ENCODE measurements at regions not wholly inside any gene's neighbourhood (a gene's known extent, or its start where the extent isn't known, plus 50 kb on each side); places are given as distances from the start of the nearest gene placed in this dataset.

GRCh38 chr3:194984066-194984465 is 286.9 kb downstream of the XXYLT1 start:
- H3K4me1 ChIP-seq = peaks cover 11% of the 10 kb centered on the region
- H3F3A ChIP-seq (ENCODE audit: low read depth) = no peaks in the 10 kb centered on the region
- no peaks in the 10 kb centered on the region for H3K36me3 ChIP-seq
- Mint-ChIP-seq H3K27me3 (ENCODE audit: insufficient read depth, low read depth) (peaks cover 10% of the 10 kb centered on the region), H3K36me3 (no peaks in the 10 kb centered on the region), H3K9me3 (peaks cover 11% of the 10 kb centered on the region), H3K27ac (no peak overlapping the region), H3K4me3 (no peak overlapping the region), H3K4me1 (peaks cover 14% of the 10 kb centered on the region)
- H3K27me3 ChIP-seq = peaks cover 16% of the 10 kb centered on the region
- no peak for DNase-seq (ENCODE audit: low spot score)
- TF ChIP-seq CTCF (IDR thresholded peaks at IDR 0.05) (no peak), EZH2 (IDR thresholded peaks at IDR 0.05) (no peak), EZH2phosphoT487 (IDR thresholded peaks at IDR 0.05) (no peak)
- no peaks in the 10 kb centered on the region for H3K9me3 ChIP-seq (ENCODE audit: low read depth)
- no peak overlapping the region for H3K4me2 ChIP-seq
- H3K79me2 ChIP-seq (ENCODE audit: low read depth) = no peaks in the 10 kb centered on the region
- no peak overlapping the region for H2AFZ ChIP-seq (replicated peaks)
- H3K9ac ChIP-seq = no peak overlapping the region
- H4K20me1 ChIP-seq (ENCODE audit: low read depth) = no peaks in the 10 kb centered on the region
- H3K27ac ChIP-seq = no peak overlapping the region
- no peak overlapping the region for H3K4me3 ChIP-seq

GRCh38 chr3:194984622-194985021 is 286.3 kb downstream of the XXYLT1 start:
- no peak for TF ChIP-seq EZH2 (IDR thresholded peaks at IDR 0.05)
- TF ChIP-seq CTCF (IDR thresholded peaks at IDR 0.05) = no peak
- TF ChIP-seq EZH2phosphoT487 (IDR thresholded peaks at IDR 0.05) = no peak
- H3K4me3 Mint-ChIP-seq = no peak overlapping the region
- Histone ChIP-seq H3K27ac (no peak overlapping the region), H3K27me3 (peaks cover 16% of the 10 kb centered on the region), H3K36me3 (no peaks in the 10 kb centered on the region), H4K20me1 (ENCODE audit: low read depth) (no peaks in the 10 kb centered on the region), H3K4me2 (peak overlapping the region; percentile 59), H3K4me1 (peaks cover 11% of the 10 kb centered on the region), H3K79me2 (ENCODE audit: low read depth) (no peaks in the 10 kb centered on the region), H2AFZ (replicated peaks) (peak overlapping the region; percentile 98), H3K9me3 (ENCODE audit: low read depth) (no peaks in the 10 kb centered on the region), H3K4me3 (no peak overlapping the region), H3F3A (ENCODE audit: low read depth) (no peaks in the 10 kb centered on the region), H3K9ac (no peak overlapping the region)
- no peaks in the 10 kb centered on the region for H3K36me3 Mint-ChIP-seq
- H3K27ac Mint-ChIP-seq = no peak overlapping the region
- H3K27me3 Mint-ChIP-seq (ENCODE audit: insufficient read depth, low read depth) = peaks cover 10% of the 10 kb centered on the region
- H3K4me1 Mint-ChIP-seq = peaks cover 14% of the 10 kb centered on the region
- DNase-seq (ENCODE audit: low spot score) = no peak
- H3K9me3 Mint-ChIP-seq = peaks cover 11% of the 10 kb centered on the region

- peaks cover 14% of the 10 kb centered on the region for H3K4me1 Mint-ChIP-seq
- no peaks in the 10 kb centered on the region for H3F3A ChIP-seq (ENCODE audit: low read depth)
- peaks cover 16% of the 10 kb centered on the region for H3K27me3 ChIP-seq
- H4K20me1 ChIP-seq (ENCODE audit: low read depth) = no peaks in the 10 kb centered on the region
- H3K79me2 ChIP-seq (ENCODE audit: low read depth) = no peaks in the 10 kb centered on the region
- no peaks in the 10 kb centered on the region for H3K36me3 ChIP-seq
- H3K4me3 Mint-ChIP-seq = no peak overlapping the region
- H3K4me2 ChIP-seq = peak overlapping the region; percentile 59
- no peak overlapping the region for H3K27ac Mint-ChIP-seq
- H3K27me3 Mint-ChIP-seq (ENCODE audit: insufficient read depth, low read depth) = peaks cover 10% of the 10 kb centered on the region
- no peak overlapping the region for H3K4me3 ChIP-seq
- no peaks in the 10 kb centered on the region for H3K36me3 Mint-ChIP-seq
- H3K9me3 ChIP-seq (ENCODE audit: low read depth) = no peaks in the 10 kb centered on the region
- peaks cover 11% of the 10 kb centered on the region for H3K9me3 Mint-ChIP-seq
- H2AFZ ChIP-seq (replicated peaks) = peak overlapping the region; percentile 98
- H3K9ac ChIP-seq = no peak overlapping the region
- H3K4me1 ChIP-seq = peaks cover 11% of the 10 kb centered on the region
- DNase-seq (ENCODE audit: low spot score) = peak; percentile 85
- H3K27ac ChIP-seq = no peak overlapping the region
- TF ChIP-seq EZH2 (IDR thresholded peaks at IDR 0.05) (no peak), CTCF (IDR thresholded peaks at IDR 0.05) (peak; percentile 54)
Observed at GRCh38 chr3:194985031-194985578, 285.9 kb downstream of the XXYLT1 start.
